HG02885 (cell line): ENCODE measurements at regions not wholly inside any gene's neighbourhood (a gene's known extent, or its start where the extent isn't known, plus 50 kb on each side); places are given as distances from the start of the nearest gene placed in this dataset.

Experiments
- ATAC-seq: cut with Tn5 transposase; IDR thresholded peaks from one replicate; pipeline ENCODE4 v1.9.1; 2021; ENCODE audit warnings: mild to moderate bottlenecking; ENCODE audit not compliant: unreplicated experiment, poor library complexity

GRCh38 chr12:24078318-24078765, 128.9 kb upstream of the SOX5 start:
- ATAC-seq, result no peak

- ATAC-seq, result no peak
Observed at GRCh38 chr12:24077161-24077560, 127.7 kb upstream of the SOX5 start.

GRCh38 chr12:24075650-24076049, 126.2 kb upstream of the SOX5 start:
- no peak for ATAC-seq

GRCh38 chr12:24073170-24073810, 123.8 kb upstream of the SOX5 start:
- ATAC-seq, result no peak

- no peak for ATAC-seq
Observed at GRCh38 chr12:24072302-24072701, 122.8 kb upstream of the SOX5 start.

- ATAC-seq, result no peak
Observed at GRCh38 chr12:24071842-24072241, 122.4 kb upstream of the SOX5 start.

GRCh38 chr12:24069532-24070395, 120.3 kb upstream of the SOX5 start:
- no peak for ATAC-seq

- no peak for ATAC-seq
Observed at GRCh38 chr12:24066865-24067264, 117.4 kb upstream of the SOX5 start.

- no peak for ATAC-seq
Observed at GRCh38 chr12:24066097-24066496, 116.6 kb upstream of the SOX5 start.

- ATAC-seq, result no peak
Observed at GRCh38 chr12:24062642-24063245, 113.3 kb upstream of the SOX5 start.

- no peak for ATAC-seq
Observed at GRCh38 chr12:24060089-24060488, 110.6 kb upstream of the SOX5 start.

- no peak for ATAC-seq
Observed at GRCh38 chr12:24057920-24058476, 108.5 kb upstream of the SOX5 start.

GRCh38 chr12:24055747-24056146, 106.3 kb upstream of the SOX5 start:
- no peak for ATAC-seq

GRCh38 chr12:24054416-24054815, 104.9 kb upstream of the SOX5 start:
- ATAC-seq, result no peak

- ATAC-seq, result no peak
Observed at GRCh38 chr12:24049728-24050127, 100.3 kb upstream of the SOX5 start.

- no peak for ATAC-seq
Observed at GRCh38 chr12:24049101-24049500, 99.6 kb upstream of the SOX5 start.

GRCh38 chr12:24048446-24048845, 99.0 kb upstream of the SOX5 start:
- ATAC-seq, result no peak

- ATAC-seq, result no peak
Observed at GRCh38 chr12:24047326-24047725, 97.9 kb upstream of the SOX5 start.

GRCh38 chr12:24045816-24046257, 96.4 kb upstream of the SOX5 start:
- ATAC-seq, result no peak

- no peak for ATAC-seq
Observed at GRCh38 chr12:24044941-24045703, 95.7 kb upstream of the SOX5 start.
